AG09309 (cell line): ENCODE measurements at regions not wholly inside any gene's neighbourhood (a gene's known extent, or its start where the extent isn't known, plus 50 kb on each side); places are given as distances from the start of the nearest gene placed in this dataset.

Source experiments
- DNase-seq: peaks from one replicate; pipeline ENCODE4 v3.0.0-alpha.2; 2010; ENCODE audit warnings: low read depth
- H3K4me3 ChIP-seq: 2 replicates; pipeline ENCODE4 v1.5.1; 2011; ENCODE audit warnings: mild to moderate bottlenecking, low read depth, low read length, moderate library complexity; ENCODE audit not compliant: control insufficient read depth
- TF ChIP-seq, protein P1 (sequence below): IDR thresholded peaks from 2 replicates; pipeline ENCODE4 v1.5.1; 2011; ENCODE audit warnings: mild to moderate bottlenecking, low read depth, low read length, inconsistent platforms; ENCODE audit not compliant: insufficient read depth, control insufficient read depth; ENCODE audit errors: missing control alignments

DNA sequence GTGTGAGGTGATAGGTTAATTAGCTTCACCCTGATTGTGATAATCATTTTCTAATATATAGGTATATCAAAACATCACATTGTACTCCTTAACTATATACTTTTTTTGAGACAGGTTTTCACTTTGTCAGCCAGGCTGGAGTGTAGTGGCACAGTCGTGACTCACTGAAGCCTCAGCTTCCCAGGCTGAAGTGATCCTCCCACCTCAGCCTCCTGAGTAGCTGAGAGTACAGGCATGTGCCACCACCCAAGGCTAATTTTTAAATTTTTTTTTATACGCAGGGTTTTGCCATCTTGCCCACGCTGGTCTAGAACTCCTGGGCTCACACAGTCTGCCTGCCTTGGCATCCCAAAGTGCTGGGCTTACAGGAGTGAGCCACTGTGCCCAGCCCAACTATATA lies 455.3 kb upstream of the MAF start:
- TF ChIP-seq, protein P1, sequence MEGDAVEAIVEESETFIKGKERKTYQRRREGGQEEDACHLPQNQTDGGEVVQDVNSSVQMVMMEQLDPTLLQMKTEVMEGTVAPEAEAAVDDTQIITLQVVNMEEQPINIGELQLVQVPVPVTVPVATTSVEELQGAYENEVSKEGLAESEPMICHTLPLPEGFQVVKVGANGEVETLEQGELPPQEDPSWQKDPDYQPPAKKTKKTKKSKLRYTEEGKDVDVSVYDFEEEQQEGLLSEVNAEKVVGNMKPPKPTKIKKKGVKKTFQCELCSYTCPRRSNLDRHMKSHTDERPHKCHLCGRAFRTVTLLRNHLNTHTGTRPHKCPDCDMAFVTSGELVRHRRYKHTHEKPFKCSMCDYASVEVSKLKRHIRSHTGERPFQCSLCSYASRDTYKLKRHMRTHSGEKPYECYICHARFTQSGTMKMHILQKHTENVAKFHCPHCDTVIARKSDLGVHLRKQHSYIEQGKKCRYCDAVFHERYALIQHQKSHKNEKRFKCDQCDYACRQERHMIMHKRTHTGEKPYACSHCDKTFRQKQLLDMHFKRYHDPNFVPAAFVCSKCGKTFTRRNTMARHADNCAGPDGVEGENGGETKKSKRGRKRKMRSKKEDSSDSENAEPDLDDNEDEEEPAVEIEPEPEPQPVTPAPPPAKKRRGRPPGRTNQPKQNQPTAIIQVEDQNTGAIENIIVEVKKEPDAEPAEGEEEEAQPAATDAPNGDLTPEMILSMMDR, result no peak
- no peak for DNase-seq
- no peak overlapping the region for H3K4me3 ChIP-seq

DNA sequence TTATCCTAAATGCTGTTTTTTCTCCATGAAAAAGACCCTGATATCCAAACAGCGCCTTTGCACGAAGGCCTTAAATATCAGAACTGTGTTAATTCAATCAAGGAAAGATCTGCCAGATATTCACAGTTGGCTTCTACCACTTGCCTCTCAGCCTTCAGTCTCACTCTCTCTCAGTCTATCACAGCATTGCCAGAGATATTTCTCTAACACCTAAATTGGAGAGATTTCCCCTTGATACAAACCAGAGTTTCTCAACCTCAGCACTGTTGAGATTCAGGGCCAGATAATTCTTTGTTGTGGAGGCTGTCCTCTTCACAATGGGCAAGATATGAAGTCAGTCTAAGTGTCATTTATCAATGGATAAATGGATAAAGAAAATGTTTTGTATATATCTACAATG lies 454.1 kb upstream of the MAF start:
- no peak overlapping the region for H3K4me3 ChIP-seq
- DNase-seq, result no peak
- TF ChIP-seq, protein P1, result no peak

DNA sequence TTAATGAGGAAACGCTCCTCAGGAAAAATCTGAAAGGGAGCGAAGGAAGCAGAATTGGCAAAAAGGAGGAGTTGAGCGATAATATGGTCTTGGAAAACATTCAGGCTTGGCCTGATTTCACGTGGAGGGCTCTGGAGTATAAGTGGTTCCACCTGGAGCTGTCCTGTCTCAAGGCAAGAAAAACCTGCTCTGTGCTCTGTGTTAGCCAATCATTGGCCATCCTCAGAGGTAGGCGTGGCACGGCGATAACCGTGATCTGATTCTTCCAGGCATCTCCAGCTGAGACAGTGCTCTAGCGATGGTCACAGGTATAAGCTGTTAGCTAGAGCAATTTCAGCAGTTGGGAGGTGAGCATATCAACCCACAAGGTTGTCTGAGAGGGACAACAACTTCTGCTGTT lies 450.5 kb upstream of the MAF start:
- no peak for DNase-seq
- H3K4me3 ChIP-seq, result no peak overlapping the region
- TF ChIP-seq, protein P1, result no peak

DNA sequence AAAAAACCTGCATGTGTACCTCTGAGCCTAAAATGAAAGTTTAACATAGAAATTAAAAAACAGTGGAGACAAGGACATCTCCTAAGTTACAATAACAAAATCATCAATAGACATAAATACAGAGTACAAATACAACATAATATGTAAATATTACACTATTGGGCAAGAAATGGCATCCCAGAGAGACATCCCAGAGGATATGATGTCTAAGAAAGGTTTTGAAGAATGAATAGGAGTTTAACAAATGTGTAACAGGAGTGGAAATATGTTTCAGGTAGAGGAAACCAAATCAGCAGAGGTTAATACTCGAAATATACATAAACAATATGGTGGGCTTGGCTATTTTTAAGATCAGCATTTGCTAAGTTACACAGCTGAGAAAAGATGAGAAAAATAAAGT lies 447.7 kb upstream of the MAF start:
- DNase-seq, result no peak
- no peak overlapping the region for H3K4me3 ChIP-seq
- TF ChIP-seq, protein P1, result no peak

- no peak overlapping the region for H3K4me3 ChIP-seq
- TF ChIP-seq, protein P1, result no peak
- DNase-seq, result no peak
Observed at GRCh38 chr16:80047842-80048241, 447.3 kb upstream of the MAF start.

GRCh38 chr16:80046848-80047247 lies 446.3 kb upstream of the MAF start:
- H3K4me3 ChIP-seq, result no peak overlapping the region
- DNase-seq, result no peak
- TF ChIP-seq, protein P1, result no peak

DNA sequence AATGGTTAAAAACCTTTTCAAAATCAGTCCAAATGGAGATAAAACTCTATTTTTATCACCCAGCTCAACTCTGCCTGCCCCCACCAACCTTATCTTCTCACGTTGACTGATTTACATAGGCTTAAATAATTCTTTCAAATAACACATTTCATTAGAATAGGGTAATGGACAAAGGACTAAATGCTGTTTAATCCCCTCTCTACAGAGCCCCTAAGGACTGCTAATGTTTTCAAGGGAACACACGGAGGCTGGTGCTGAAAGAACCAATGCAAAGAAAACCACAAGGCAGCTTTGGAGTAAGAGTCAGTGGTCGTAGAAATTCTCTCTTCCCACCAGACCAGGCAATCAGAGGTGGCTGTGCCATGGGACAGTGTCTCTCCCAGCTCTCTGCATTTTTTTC lies 445.7 kb upstream of the MAF start:
- TF ChIP-seq, protein P1, result no peak
- DNase-seq, result no peak
- no peak overlapping the region for H3K4me3 ChIP-seq
